ENCODE measurements at regions not wholly inside any gene's neighbourhood (a gene's known extent, or its start where the extent isn't known, plus 50 kb on each side); places are given as distances from the start of the nearest gene placed in this dataset.

DNA sequence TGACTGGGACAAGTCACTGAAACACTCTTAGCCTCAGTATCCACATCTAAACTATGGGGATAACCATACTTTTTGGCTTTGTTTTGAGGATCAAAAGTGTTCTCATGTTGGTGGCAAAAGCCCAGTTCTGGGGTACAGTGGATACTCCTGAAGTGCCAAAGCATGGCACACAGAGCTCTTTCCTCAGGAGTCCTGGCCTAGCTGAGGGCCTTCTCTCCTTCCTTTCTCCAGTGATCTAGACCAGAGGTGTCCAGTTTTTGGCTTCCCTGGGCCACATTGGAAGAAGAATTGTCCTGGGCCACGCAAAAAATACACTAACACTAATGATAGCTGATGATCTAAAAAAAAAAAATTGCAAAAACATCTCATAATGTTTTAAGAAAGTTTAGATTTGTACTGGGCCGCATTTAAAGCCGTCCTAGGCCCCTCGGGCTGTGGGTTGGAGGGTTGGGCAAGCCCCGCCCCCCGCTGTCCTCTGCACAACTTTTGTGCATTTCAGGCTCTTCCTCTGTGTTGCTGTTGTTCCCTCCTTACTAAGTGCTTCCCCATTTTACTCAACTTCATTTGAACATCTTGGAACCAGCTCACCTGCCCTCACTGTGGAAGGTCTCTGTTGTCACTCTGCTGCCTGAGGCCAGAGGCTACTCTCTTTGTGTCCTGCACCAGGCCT, 337.0 kb downstream of the CYRIA start:
- no peak for DNase-seq

DNA sequence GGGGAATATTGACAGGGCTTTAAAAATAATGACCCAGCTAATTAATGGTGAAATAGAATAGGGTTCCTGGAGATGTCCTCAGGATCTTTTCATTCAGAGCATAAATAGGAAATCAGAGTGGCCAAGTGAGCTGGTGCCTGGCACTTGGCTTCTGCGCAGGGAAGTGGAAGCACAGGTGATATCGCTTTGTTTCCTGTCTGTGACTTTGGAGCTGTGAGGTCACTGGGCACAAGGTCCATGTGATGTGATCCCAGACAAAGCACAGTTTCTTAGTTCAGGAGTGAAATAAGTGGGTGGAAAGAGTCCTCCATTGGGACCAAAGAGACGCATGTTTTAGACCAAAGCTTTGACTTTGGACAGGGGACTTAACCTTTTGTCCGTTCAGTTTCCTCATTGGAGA, 338.3 kb downstream of the CYRIA start:
- no peak for DNase-seq

DNA sequence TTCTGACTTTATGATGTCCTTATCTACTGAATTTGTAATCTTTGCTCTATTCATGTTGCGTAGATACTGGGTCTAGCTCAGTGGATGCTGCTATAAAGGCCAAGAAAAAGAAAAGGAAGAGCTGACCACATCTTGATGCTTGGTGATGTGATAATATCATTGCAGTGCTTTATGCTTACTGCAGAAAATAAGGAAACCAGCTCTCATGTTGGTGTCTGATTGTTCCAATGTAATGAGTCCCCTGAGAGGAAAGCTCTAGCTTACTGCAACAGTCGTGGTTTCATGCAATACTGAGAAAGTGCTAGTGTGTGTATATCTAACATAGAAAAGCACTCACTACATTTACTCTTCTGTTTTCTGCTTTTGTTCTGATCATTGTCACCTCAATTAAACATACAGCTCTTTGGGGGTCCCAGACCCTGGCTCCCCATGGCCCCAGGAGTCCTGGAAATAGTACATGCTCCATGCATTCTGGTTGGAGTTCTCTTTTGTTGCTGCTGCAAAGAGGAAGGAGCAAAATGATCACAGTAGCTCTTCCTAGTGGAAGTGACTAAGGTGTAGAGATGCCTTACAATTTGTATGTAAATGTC, 338.8 kb downstream of the CYRIA start:
- peak; percentile 42 for DNase-seq

DNA sequence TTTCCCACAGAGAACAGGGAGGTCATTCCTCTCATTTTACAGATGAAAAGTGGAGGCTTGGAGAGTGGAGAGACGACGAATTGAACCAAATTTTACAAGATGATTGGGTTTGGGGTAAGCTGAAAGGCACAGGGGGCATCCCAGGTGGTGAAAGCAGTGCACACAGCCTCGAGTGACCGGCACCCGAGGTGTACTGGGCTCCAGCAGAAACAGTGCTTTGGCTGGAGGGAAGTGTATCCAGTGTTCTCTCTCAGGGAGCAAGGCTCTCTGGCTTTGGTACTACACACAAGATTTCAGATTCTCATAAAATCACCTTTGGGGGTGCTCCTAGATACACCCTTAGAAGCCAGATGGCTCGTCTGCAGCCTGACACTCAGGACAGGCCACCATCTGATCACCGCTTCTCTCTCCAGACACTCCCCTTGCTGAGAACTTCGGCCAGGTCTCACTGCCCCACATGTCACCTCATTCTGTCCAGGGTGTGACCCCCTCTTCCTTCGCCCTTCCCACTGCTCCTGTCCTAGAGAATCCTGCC, 339.6 kb downstream of the CYRIA start:
- DNase-seq = no peak

DNA sequence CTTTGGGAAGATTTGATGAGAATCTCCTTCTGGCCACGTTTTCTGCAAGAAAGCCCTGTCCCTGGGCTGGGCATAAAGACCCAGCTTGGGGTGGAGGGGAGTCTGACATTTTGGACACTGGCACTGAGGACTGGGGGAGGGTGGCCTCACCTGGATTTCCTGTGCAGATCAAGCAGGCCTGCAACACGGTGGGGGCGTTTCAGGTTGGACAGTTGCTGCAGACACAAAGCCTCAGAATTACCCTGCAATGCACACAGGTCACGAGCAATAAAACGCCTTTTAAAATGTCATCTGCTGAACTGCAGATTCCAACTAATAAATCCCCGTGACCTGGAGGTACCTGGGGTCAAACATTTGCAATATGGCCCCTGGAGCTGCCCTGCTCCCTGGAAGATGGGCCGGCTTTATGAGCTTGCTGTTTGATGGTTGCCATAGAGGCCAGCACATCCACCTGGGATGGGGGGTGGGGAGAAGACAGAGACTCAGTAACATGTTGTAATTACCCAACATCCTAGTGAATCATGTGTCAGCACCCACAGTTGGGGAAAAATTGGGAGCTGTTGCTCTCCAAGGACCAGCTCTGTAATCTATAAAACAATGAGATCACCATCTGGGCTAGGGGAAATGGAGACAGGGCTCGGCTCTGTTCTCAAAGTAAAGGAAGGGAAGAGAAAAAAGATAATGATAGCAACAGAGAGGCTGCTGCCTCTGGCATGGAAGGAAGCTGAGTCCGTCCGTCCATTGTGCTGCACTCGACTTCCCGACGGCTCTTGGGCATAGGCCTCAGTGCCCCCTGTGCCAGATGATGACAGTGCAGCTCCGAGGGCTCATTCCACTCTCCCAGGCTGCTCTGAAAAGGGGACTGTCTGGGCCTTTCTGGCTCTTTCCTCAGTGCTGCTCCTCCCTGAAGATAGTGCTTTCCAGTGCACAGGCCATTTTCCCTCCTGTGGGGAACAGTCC, 340.3 kb downstream of the CYRIA start:
- DNase-seq = no peak

DNA sequence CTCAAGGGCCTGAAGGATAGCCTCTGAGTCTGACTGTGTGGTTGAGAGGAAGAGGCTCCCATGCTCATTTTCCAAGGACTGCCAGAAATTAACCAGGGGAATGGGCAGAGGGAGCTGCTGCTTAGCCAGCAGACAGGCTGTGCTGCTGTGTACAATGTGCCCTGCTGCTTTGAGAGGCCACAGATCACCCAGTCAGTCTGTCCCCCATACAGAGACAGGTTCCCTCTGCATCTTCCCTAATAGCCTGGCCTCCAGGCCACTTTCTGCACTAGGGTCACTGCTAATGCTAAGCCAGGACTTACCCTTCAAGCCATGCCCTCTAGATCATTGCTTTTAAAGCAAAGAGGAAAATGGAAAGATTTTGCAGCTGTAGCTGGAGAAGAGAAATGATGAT, 341.1 kb downstream of the CYRIA start:
- DNase-seq = no peak

DNA sequence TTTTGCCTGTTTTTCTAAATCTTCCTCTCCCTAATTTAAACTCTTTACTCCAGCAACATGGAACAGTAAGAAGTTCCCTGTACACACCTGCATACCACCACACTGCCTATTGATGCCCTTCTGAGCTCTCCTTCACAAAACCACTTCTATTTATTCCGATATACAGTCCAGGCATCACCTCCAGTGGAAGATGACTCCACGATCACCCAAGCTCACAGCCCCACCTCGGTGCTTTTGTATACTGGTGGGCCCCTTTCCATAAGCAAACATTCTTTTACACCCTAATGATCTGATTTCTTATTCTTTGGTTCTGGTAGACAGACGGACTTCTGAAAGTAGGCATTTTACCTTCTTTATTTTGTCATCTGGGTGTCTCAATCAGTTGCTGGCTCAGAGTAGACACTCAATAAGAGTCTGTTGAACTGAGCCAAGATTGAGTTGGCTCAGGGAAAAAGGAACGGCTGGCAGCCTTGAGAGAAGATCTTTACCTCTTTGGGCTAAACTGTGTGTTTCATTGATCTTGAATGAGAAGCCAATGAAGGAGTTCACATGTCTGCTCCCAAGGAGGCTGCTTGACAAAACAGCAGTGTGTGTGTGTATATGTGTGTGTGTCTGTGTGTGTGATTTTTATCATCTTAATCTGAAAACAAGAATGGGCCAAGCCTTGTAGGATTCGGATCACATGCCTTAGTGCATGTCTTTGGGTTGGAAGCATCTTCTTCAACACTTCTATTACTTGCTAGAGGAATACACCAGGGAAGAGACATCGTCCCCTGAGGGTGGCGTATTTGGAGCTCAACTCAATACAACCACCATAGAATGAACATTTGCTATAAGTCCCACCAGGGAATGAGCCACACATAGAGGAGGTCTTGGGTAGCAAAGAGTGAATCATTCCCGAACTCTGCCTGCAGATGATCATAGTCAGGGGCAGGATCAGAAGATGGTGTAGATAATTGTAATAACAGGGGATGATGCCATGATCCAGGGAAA, 341.8 kb downstream of the CYRIA start:
- no peak for DNase-seq

DNA sequence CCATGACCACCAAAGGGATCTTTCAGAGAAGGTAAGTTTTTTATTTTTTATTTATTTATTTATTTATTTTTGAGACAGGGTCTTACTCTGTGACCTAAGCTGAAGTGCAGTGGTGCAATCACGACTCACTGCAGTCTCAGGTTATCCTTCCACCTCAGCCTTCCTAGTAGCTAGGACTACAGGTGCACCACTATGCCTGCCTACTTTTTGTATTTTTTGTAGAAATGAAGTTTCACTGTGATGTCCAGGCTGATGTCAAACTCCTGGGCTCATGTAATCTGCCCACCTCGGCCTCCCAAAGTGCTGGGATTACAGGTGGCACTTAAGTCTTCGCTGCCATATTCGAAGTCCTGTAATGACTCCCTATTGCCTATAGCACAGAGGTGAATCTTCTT, 342.5 kb downstream of the CYRIA start:
- DNase-seq = no peak

DNA sequence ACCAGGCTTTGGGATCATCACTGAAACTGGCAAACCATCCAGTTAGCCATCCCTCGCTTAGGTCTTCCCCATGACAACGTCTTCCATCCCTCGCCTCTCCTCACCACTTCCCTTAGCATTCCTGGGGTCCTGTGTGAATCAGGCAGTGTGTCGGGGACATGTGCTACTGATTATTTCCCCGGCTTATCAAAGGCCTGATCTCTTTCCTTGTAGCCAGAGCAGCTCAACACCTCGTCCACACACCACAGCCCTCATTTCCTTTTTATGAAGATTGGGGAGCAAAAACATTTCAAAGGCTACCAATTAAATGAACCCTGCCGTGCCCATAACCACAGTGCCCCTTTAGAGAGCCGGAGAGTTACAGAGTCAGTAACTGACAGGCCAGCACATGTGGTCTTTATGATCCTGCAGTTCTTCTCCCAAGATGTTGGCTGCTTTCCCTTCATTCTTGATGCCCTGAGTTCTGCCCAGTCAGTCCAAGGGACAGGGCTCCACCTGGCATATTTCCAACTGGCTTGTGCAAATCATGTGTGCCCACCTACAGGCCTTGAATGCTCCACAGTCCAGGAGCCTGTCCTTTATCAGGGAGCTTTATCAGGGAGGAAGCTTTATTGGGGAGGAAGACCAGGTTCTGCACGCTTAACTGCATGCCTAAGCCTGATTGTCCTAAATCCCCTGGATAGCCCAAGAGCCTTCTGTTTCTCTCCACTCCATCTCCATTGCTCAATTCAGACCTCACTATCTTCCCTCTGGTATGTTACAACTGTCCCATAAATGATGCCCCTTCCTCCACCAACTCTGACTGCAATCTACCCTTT, 343.1 kb downstream of the CYRIA start:
- no peak for DNase-seq

DNA sequence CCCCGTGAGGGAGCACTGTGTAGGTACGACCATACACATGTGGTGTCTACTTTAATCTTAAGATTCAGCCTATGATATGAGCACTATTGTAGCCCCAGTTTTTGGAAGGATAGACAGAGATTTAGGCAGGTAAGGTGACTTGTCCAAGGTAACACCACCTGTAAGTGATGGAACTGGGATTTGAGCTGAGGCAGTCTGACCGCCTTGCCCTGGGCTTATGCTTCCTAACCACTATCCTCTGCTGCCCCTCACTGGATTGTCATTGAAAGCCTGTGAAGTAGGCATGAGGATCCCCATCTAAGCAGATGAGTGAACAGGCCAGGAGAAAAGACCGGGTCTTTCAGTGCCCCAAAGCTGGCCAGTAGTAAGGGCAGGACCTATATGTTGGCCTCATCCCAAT, 343.8 kb downstream of the CYRIA start:
- DNase-seq = no peak

DNA sequence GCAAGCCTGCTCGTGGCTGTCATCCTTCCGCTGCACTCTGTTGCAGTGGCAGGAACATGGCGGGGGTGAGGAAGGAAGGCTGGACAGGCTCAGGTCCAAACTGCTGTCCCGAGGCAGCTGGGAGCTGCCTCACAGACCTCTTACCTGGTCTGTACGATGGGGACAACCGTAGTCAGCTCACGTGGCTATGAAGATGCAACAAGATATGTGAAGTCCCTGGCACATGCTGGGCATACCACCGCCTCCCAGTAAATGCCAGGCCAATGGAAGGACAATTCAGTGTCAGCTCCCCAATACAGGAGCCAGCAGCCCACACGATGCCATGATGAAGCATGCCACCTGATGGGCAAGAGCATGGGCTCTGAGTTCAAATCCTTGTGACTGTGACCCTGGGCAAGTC, 344.4 kb downstream of the CYRIA start:
- no peak for DNase-seq

DNA sequence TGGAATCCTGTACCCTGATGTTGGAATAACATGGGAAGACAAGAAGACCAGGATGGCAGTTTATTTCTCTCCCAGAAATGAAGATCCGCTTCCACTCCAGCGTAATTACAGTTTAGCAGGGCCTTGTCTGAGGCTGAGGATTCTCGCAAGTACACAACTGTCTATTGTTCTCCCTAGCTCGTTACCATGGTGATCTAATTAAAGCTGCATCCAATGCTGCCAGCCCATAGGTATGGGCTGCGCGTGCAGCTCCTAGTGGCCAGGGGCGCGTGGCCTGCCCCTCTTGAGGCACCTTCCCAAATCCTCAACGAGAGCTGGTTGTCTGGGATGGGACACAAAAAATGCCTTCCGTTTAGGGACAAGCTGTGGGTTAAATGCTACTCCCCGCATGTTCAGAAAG, 344.9 kb downstream of the CYRIA start:
- DNase-seq = no peak

DNA sequence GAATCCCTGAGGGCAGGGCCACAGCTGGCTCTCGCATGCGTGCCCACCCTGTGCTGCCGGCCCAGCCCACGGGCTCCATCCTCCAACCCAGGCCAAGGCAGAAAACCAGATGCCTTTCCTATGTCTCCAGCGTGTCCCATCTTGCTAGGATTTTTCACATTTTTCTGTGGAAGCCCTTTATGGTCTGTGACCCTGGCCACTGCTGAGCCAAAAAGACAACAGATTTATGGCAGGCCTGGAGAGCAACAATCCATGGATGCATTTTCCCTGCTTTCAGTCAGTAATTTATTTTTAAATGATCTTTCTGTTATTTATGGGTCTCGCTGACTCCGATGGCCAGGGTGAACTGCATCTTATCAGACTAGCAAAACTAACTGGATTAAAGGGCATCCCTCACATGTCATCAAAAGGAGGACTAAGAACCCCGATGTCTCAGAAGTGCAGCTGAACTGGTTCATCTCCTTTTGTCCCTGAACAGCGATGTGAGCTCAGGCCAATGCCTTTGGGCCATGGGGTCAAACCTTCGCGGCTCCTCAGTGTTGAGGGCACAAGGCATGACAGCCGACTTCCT, 346.0 kb downstream of the CYRIA start:
- no peak for DNase-seq

DNA sequence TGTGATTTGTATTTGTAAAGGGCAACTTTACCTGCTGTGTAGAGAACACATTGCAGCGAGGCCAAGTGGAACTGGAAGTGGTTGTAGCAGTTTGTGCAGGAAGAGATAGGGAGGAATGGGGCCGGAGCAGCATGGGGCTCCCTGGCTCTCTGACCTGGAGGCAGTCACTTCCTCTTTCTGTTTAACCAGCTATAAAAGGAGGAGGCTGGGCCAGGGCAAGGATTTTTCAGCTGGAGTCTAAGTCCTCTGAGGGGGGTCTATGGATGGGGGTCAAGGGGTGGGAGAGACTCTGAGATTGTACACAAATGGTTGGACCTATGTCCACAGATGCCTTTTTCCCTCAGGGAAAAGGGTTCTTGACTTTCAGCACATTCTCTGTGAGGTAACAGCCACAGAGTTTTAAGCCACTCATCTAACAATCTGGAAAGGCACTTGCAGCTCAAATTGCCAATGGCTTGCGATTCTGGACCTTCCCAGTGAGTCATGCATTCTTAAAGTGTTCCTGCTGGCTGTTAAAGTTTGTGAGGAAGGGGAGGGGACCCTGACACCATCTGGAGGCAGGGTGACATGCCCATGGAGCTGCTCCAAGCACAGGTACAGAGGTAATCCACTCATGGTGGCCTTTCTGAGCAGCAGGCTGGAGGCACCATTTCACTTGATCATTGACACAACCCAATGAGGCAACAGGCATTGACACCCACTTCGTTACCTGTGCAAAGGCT, 347.0 kb downstream of the CYRIA start:
- peak; percentile 21 for DNase-seq

DNA sequence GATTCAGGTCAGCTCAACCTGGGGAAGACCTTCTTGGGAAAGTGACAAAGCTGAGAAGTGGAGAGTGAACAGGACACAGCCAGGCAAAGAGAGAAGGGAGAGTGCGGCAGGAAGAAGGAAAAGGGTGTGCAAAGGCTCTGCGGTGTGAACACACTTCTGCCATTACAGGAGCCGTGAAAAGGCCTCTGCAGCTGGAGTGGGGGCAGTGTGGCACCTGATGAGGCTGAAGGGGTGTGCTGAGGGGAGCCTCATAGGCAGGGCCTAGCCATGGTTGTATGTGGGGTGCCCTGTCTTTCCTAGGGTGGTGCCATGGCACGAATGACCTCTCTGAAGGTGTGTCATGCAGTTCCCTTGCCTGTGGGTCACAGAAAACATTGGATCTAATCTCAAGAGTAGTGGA, 347.6 kb downstream of the CYRIA start:
- no peak for DNase-seq

DNA sequence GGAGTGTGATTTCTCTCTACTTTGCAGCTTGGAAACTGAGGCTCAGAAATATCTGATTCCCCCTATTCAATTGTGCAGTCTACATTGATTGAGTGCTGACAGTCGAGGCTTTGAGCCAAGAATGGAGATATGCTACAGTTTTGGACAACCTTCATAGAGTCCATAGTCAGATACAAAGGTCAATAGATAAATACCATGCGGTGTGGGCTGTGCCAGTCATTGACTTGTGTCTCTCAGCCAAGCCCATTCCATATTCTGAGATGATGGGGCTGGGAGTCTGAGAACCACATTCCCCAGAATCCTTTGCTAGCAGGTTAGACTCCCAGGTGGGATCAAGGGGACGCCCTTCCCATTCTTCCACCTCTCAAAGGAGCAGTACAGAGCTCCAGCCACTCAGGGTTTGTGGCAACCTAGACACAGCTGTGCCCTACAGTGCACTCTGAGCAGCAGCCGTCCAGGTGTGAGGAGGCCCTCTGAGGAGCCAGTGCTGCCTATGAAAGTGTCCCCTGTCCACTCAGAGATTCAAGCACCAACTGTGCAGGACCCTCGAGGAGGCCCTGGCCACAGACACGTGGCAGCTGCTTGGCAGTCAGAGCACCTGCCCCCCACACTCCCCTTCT, 348.3 kb downstream of the CYRIA start:
- DNase-seq = no peak

DNA sequence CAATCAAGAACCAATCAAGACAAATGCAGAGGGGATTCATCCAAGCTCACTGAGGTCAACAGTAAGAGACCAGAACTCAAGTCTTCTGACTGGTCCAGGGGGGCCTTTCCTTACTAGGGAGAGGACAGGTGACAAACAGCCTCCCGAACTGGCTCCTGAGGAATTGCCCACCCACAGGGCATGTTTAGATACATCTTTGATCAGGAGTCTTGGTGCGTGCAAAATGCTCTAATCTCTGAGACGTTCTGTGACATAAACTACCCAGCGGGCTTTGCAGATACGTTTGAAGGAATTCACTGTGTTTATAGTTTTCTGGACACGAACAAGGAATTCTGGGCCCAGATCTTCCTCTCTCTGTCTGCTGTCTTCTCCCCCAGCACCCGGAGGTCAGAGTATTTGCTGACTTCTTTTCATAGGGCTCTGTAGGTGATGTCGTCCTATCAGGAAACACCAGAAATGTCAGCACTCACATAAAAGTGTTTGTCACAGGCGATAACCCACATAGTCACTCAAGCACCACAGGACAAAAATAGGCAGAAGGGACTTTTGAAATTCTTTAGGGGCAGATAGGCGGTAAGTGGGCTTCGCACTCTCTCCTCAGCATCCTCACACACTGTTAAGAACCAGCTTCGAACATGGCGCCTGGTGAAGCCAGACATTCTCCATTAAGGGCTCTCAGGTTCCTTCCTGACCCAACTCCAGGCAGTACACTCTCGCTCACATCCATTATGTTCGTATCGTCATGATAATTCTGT, 349.0 kb downstream of the CYRIA start:
- DNase-seq = no peak

DNA sequence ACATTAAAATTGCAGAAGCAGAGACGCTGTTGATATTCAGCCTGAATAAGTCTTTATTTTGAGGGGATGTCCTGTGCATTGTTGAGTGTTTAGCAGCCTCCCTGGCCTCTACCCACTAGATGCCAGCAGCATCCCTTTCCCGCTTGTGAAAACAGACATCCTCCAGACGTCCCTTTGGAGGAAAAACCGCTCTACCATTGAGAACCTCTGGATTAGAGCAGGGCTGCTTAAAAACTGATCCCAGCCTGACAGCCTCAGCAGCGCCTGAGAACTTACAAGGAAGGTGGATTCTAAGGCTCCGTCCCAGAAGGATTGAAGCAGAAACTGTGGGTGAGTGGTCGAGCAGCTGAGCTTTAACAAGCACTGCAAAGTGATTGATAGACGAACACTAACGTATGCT, 349.7 kb downstream of the CYRIA start:
- DNase-seq = no peak

DNA sequence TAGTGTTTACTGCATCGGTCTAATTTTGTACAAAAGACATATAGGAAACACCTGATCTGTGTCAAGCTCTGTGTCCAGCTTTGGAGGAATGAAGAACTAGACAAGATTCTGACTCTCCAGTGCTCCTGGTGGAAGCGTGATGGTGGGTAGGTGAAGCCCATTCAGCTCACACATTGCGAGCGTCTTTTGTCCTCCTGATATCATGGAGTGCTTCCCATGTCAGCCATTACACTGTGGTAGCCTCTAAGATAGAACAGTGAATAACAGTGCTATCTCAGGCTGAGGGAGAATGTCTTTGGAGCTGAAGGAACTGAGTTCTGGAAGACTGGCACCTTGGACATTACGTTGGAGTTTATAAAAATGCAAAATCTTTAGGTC, 350.2 kb downstream of the CYRIA start:
- DNase-seq = no peak
